HG03025 (cell line): ENCODE measurements at regions not wholly inside any gene's neighbourhood (a gene's known extent, or its start where the extent isn't known, plus 50 kb on each side); places are given as distances from the start of the nearest gene placed in this dataset.

ENCODE experiments used
- ATAC-seq: cut with Tn5 transposase; IDR thresholded peaks from one replicate; pipeline ENCODE4 v1.9.1; 2021; ENCODE audit warnings: mild to moderate bottlenecking, moderate library complexity; ENCODE audit not compliant: unreplicated experiment, low FRiP score

- ATAC-seq, result no peak
Observed at GRCh38 chr1:208569181-208569580, 325.0 kb upstream of the PLXNA2 start.

DNA sequence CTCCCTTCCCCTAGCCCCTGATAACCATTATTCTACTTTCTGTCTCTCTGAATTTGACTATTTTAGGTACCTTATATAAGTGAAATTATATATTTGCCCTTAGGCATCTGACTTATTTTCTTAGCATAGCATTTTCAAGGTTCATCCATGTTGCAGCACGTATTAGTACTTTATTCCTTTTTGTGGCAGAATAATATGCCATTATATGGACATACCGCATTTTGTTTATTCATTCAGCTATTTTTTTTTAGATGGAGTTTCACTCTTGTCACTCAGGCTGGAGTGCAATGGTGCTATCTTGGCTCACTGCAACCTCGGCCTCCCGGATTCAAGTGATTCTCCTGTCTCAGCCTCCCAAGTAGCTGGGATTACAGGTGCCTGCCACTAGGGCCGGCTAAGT is 326.2 kb upstream of the PLXNA2 start:
- no peak for ATAC-seq

GRCh38 chr1:208576425-208576824 is 332.2 kb upstream of the PLXNA2 start:
- ATAC-seq, result no peak

GRCh38 chr1:208577381-208577905 is 333.3 kb upstream of the PLXNA2 start:
- no peak for ATAC-seq

GRCh38 chr1:208581209-208581608 is 337.0 kb upstream of the PLXNA2 start:
- no peak for ATAC-seq

DNA sequence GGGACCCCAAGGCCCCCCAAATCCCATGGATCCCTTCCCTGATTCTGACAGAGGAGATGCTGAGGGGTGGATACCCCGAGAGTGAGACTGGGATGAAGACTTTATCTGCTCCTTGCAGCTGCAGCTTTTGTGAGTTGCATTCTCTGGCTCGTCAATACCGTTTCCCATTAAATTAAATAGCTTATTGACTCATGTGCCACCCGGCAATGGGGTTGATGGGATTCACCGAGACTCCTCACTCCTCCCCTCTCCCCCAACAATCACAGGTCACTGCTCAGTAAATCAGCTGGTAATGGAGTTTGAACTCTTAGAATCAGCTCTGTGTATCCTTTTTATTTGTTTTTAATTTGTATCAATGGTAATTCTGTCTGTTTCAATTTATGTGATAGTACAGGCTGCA is 337.5 kb upstream of the PLXNA2 start:
- no peak for ATAC-seq

- no peak for ATAC-seq
Observed at GRCh38 chr1:208584167-208584755, 340.1 kb upstream of the PLXNA2 start.

GRCh38 chr1:208587110-208587509 is 342.9 kb upstream of the PLXNA2 start:
- peak; percentile 90 for ATAC-seq

DNA sequence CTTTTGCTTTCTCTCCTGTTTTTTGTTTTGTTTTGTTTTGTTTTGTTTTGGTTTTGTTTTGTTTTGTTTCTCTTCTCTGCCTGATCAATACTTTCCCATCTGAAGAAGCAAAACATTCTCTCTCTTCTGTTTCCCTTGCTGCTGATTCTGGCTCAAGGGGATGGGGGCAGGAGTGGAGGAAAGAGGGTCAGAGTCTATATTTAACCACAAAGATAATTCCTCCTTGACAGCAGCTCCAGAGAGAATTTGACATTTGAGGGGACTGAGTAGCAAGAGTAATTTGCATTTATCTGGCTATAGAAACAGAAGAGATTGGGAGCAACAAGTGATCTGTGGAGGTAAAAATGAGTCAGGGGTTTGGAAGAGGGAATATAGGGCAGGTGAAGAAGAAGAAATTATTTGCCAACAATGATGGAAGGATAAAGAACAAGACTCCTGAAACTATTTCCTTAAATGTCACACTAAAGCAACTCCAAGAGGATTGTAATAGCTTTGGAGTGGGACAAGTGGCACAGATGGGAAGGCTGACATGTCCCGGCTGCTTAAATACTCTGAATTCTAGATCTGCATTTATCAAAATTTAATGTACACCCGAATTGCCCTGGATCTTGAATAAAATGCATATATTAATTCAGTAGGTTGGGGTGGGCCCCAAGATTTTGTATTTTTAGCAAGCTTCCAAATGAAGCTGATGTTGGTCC is 349.3 kb upstream of the PLXNA2 start:
- ATAC-seq, result no peak

- ATAC-seq, result no peak
Observed at GRCh38 chr1:208595236-208595635, 351.1 kb upstream of the PLXNA2 start.

DNA sequence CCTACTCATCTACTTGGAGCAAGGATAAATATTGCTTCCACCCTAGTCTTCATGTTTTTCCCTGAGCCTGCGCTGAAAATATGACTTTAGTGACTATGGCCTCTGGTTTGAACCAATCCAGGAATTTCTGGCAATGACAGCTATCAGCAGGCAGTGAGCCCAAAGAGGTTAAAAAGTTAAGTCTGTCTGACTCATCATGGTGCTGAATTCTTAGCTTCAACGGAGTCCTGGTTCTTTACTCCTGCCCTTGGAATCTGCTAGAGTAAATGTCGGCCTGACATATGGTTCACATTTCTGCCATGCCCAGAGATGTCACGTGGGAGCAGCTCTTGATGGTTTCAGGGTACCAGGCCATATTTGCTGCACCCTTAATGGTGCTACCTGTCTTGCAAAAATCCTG is 351.6 kb upstream of the PLXNA2 start:
- no peak for ATAC-seq

- no peak for ATAC-seq
Observed at GRCh38 chr1:208597571-208597970, 353.4 kb upstream of the PLXNA2 start.

- ATAC-seq, result no peak
Observed at GRCh38 chr1:208598021-208598420, 353.8 kb upstream of the PLXNA2 start.

- no peak for ATAC-seq
Observed at GRCh38 chr1:208599063-208599462, 354.9 kb upstream of the PLXNA2 start.

- no peak for ATAC-seq
Observed at GRCh38 chr1:208600456-208601190, 356.4 kb upstream of the PLXNA2 start.

DNA sequence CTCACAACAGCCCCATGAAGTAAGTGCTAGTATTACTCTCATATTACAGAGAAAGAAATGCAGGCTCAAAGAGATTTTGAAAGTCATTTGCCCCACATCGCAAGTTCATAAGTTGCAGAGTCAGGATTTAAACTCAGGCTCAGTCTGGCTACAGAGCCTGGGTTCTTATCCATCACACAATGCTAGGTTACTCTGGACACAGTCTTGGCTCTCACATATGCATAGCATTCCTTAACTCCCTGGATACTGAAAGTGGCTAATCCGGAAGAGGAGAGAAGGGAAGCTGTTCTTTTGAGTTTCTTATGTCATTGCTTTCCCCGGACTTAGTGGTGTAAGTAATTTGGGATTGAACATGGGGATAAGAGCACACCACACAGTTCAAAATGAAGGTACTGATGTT is 357.4 kb upstream of the PLXNA2 start:
- no peak for ATAC-seq

GRCh38 chr1:208603721-208604120 is 359.5 kb upstream of the PLXNA2 start:
- no peak for ATAC-seq

- peak; percentile 91 for ATAC-seq
Observed at GRCh38 chr1:208604295-208604694, 360.1 kb upstream of the PLXNA2 start.

DNA sequence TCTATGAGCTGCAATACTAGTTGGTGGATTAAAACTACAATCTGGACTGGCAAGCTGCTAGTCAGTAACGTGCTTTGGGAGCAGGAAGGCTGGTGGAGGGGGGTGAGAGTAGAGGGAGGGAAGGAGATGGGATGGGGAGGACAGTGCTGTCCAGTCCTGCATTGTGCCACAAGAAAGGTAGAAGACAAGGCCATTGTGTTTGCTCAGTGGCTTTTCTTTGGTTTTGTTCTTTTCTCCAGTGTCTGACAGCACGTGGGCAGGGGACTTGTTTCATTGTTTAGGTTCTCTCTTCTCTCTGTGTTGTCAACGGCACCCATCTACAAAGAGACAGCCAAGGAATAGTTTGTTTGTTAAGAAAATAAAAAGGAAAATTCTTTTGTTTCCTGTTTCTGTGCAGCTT is 362.8 kb upstream of the PLXNA2 start:
- ATAC-seq, result no peak

GRCh38 chr1:208607616-208608015 is 363.4 kb upstream of the PLXNA2 start:
- no peak for ATAC-seq

GRCh38 chr1:208614610-208615009 is 370.4 kb upstream of the PLXNA2 start:
- no peak for ATAC-seq

DNA sequence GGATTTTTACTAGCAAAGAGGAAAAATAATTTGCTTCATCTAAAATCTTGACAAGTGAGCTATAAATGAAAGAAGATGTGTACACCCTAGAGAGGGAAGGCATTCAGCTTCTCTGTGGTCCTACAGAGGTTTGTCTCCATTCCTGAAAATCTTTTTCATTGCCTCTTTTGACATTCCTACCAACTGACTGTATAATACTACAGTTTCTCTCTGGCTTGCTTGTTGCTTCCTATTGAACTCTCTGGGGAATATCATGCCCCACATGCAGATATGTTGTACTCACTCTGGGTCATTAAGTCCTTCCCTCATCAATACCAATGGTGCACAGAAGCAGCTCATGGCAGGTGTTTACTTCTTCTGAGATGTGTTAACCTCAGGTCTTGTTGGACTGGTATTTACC is 371.2 kb upstream of the PLXNA2 start:
- no peak for ATAC-seq
